ENCODE measurements at regions not wholly inside any gene's neighbourhood (a gene's known extent, or its start where the extent isn't known, plus 50 kb on each side); places are given as distances from the start of the nearest gene placed in this dataset.

GRCh38 chr2:16115881-16116830 is 175.8 kb downstream of the MYCN start:
- no peaks in the 10 kb centered on the region for H3K36me3 Mint-ChIP-seq
- no peak overlapping the region for H3K4me3 Mint-ChIP-seq
- no peak for DNase-seq
- H3K4me1 Mint-ChIP-seq = no peaks in the 10 kb centered on the region
- H3K27ac Mint-ChIP-seq = no peak overlapping the region
- H3K27me3 Mint-ChIP-seq (ENCODE audit: low read depth in 3 of 3) = no peaks in the 10 kb centered on the region
- H3K9me3 Mint-ChIP-seq = peaks cover 0 to 4% (median 0%) of the 10 kb centered on the region in 6 donors

- Mint-ChIP-seq H3K9me3 (peaks cover 0 to 4% (median 0%) of the 10 kb centered on the region in 6 donors), H3K36me3 (no peaks in the 10 kb centered on the region), H3K4me3 (no peak overlapping the region), H3K27me3 (ENCODE audit: low read depth in 3 of 3) (no peaks in the 10 kb centered on the region), H3K27ac (no peak overlapping the region), H3K4me1 (no peaks in the 10 kb centered on the region)
- DNase-seq = no peak
These were observed 174.9 kb downstream of the MYCN start for GRCh38 chr2:16115291-16115690.

DNA sequence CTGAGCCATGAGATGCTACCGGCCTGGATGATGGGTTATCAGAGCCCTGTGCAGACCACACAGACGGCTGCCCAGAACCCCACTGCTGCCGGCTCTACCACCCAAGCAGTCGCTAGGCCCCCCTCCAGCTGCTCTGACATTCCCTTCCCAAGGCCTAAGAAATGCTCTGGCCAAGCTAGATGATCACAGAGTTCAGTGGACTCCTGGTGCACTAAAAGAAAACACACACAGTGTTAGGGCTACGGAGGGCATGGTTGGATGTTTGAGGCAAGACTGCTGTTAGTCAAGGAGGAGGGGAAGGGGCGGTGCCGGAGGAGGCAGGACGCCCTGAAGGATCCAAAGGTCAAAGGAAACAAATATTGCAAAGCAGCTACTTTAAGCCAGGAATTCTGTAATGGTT is 174.5 kb downstream of the MYCN start:
- no peaks in the 10 kb centered on the region for H3K4me1 Mint-ChIP-seq
- H3K27ac Mint-ChIP-seq = no peak overlapping the region
- H3K9me3 Mint-ChIP-seq = peaks cover 0 to 4% (median 0%) of the 10 kb centered on the region in 6 donors
- DNase-seq = no peak
- no peaks in the 10 kb centered on the region for H3K36me3 Mint-ChIP-seq
- no peak overlapping the region for H3K4me3 Mint-ChIP-seq
- H3K27me3 Mint-ChIP-seq (ENCODE audit: low read depth in 3 of 3) = no peaks in the 10 kb centered on the region

DNA sequence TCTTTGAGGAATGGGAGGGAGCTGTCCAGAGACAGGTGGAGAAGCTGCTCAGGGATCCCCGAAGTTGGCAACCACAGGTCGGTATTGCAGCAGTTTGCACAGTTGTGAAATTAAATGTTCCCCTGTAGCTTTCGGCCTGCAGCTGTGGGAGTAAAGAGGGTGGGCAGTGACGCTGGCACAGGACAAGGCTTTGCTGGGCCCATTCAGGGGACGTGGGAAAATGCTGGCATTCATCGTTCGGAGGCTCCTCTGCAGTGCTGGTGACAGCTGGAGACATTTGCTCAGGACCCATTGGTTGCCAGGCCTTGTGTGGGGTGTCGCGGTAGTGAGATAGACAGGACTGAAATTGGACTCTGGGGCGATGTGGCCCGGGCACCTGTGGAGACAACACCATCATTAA is 173.7 kb downstream of the MYCN start:
- Mint-ChIP-seq H3K27ac (no peak overlapping the region), H3K27me3 (ENCODE audit: low read depth in 3 of 3) (no peaks in the 10 kb centered on the region), H3K4me3 (no peak overlapping the region), H3K36me3 (no peaks in the 10 kb centered on the region), H3K4me1 (no peaks in the 10 kb centered on the region), H3K9me3 (peaks cover 0 to 4% (median 0%) of the 10 kb centered on the region in 6 donors)
- DNase-seq = no peak

- no peak for DNase-seq
- Mint-ChIP-seq H3K36me3 (no peaks in the 10 kb centered on the region), H3K9me3 (peaks cover 0 to 4% (median 0%) of the 10 kb centered on the region in 6 donors), H3K27me3 (ENCODE audit: low read depth in 3 of 3) (no peaks in the 10 kb centered on the region), H3K4me3 (no peak overlapping the region), H3K27ac (no peak overlapping the region), H3K4me1 (no peaks in the 10 kb centered on the region)
These were observed 173.2 kb downstream of the MYCN start for GRCh38 chr2:16113568-16113967.

GRCh38 chr2:16112972-16113560 is 172.7 kb downstream of the MYCN start:
- H3K27ac Mint-ChIP-seq = no peak overlapping the region
- H3K9me3 Mint-ChIP-seq = peaks cover 0 to 4% (median 0%) of the 10 kb centered on the region in 6 donors
- H3K36me3 Mint-ChIP-seq = no peaks in the 10 kb centered on the region
- DNase-seq = no peak
- no peaks in the 10 kb centered on the region for H3K4me1 Mint-ChIP-seq
- H3K4me3 Mint-ChIP-seq = no peak overlapping the region
- no peaks in the 10 kb centered on the region for H3K27me3 Mint-ChIP-seq (ENCODE audit: low read depth in 3 of 3)

DNA sequence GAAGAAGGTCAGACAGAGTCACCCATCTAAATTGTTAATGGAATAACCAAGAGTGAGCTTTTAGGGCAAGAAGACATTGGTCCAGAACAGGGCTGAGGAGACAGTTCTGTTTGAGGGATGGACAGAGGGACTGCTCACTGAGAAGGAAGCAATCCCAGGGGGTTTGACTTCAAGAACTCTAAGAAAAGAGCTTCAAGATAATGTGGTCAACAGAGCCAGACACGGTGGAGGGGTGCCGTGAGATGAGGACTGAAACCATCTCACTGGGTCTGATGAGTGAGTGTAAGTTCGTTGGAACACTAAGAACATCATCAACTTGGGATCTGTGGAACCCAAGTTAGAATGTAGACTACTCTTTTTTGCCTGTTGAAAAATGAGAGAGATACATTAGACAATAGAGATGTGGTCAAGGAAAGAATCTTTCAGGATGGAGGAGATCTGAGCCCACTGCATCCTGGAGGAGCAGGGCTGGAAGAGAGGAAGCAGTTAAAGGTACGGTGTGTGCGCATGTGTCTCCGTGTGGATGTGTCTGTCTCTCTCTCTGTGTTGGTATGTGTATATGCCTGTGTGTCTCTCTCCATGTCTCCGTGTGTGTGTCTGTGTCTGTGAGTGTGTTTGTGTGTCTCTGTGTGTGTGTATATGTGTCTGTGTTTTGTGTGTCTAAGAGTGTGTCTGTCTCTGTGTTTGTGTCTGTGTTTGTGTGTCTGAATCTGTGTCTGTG is 172.1 kb downstream of the MYCN start:
- no peak overlapping the region for H3K27ac Mint-ChIP-seq
- DNase-seq = no peak
- no peak overlapping the region for H3K4me3 Mint-ChIP-seq

GRCh38 chr2:16111838-16112210 is 171.5 kb downstream of the MYCN start:
- DNase-seq = no peak
- peaks cover 0 to 4% (median 0%) of the 10 kb centered on the region in 6 donors for H3K9me3 Mint-ChIP-seq
- H3K27me3 Mint-ChIP-seq (ENCODE audit: low read depth in 3 of 3) = no peaks in the 10 kb centered on the region
- H3K27ac Mint-ChIP-seq = no peak overlapping the region
- no peaks in the 10 kb centered on the region for H3K36me3 Mint-ChIP-seq
- H3K4me1 Mint-ChIP-seq = no peaks in the 10 kb centered on the region
- no peak overlapping the region for H3K4me3 Mint-ChIP-seq

More for the DNA sequence above, 172.1 kb downstream of the MYCN start:
- Mint-ChIP-seq H3K9me3 (peaks cover 0 to 4% (median 0%) of the 10 kb centered on the region in 6 donors), H3K27me3 (ENCODE audit: low read depth in 3 of 3) (no peaks in the 10 kb centered on the region), H3K4me1 (no peaks in the 10 kb centered on the region), H3K36me3 (no peaks in the 10 kb centered on the region)

- Mint-ChIP-seq H3K27ac (no peak overlapping the region), H3K4me3 (no peak overlapping the region), H3K9me3 (peaks cover 0 to under 1% (median 0%) of the 10 kb centered on the region in 6 donors), H3K4me1 (no peaks in the 10 kb centered on the region), H3K27me3 (ENCODE audit: low read depth in 3 of 3) (no peaks in the 10 kb centered on the region), H3K36me3 (no peaks in the 10 kb centered on the region)
- DNase-seq = no peak
These were observed 169.5 kb downstream of the MYCN start for GRCh38 chr2:16109821-16110310.

GRCh38 chr2:16109368-16109820 is 169.0 kb downstream of the MYCN start:
- no peak for DNase-seq
- H3K27ac Mint-ChIP-seq = no peak overlapping the region
- no peak overlapping the region for H3K4me3 Mint-ChIP-seq
- H3K9me3 Mint-ChIP-seq = no peaks in the 10 kb centered on the region
- H3K36me3 Mint-ChIP-seq = no peaks in the 10 kb centered on the region
- no peaks in the 10 kb centered on the region for H3K27me3 Mint-ChIP-seq (ENCODE audit: low read depth in 3 of 3)
- no peaks in the 10 kb centered on the region for H3K4me1 Mint-ChIP-seq

DNA sequence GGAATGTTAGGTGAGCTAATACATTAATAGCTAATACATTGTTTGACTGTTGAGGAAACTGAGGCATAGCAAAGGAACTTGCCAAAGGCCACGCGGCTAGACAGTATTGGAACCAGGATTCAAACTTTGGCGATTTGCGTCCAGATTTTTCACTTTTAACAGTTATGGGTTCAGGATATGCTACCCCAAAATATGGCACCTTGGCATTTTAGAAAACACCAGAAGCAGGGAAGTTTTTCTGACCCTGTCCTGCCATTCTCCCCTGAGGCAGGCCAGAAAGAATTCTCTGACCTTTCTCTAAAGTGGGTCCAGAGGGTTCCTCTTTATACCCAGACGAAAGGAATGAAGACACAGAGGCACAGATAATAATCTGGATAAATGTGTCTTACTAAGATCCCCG is 166.9 kb downstream of the MYCN start:
- H3K36me3 Mint-ChIP-seq = no peaks in the 10 kb centered on the region
- H3K9me3 Mint-ChIP-seq = no peaks in the 10 kb centered on the region
- no peak overlapping the region for H3K27ac Mint-ChIP-seq
- H3K27me3 Mint-ChIP-seq (ENCODE audit: low read depth in 3 of 3) = no peaks in the 10 kb centered on the region
- no peak overlapping the region for H3K4me3 Mint-ChIP-seq
- no peak for DNase-seq
- H3K4me1 Mint-ChIP-seq = no peaks in the 10 kb centered on the region

GRCh38 chr2:16106619-16107018 is 166.3 kb downstream of the MYCN start:
- H3K4me3 Mint-ChIP-seq = no peak overlapping the region
- H3K27ac Mint-ChIP-seq = no peak overlapping the region
- H3K36me3 Mint-ChIP-seq = no peaks in the 10 kb centered on the region
- no peaks in the 10 kb centered on the region for H3K9me3 Mint-ChIP-seq
- no peaks in the 10 kb centered on the region for H3K4me1 Mint-ChIP-seq
- no peaks in the 10 kb centered on the region for H3K27me3 Mint-ChIP-seq (ENCODE audit: low read depth in 3 of 3)
- no peak for DNase-seq

DNA sequence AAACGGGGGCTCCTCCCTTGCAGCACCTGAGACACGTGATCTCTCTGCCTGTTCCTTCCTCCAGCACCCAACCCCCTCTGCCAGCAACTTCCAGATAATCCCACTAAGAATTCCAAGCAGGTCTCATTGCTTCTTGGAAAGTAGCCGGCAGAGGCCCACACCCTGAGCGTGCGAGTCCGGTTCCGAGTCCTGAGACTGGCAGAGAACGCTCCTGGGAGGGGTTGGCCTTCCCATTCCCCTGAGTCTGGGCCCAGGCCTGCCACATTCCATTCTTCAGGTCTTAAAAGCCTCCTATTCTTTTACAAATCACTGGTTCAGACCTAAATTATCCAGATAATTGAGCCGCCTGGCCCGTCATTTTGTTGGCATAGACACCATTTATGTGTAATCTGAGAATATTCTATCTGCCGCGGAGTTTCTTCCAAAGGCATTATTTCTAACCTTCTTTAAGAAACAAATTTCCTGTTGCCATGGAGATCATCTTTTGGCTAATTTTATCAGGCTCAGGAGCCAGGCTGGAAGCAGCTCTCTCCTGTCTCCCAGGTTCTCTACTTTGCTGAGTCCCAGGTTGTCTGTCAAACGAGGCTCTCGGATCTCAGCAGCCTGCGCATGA is 165.4 kb downstream of the MYCN start:
- DNase-seq = no peak
- Mint-ChIP-seq H3K36me3 (no peaks in the 10 kb centered on the region), H3K4me1 (no peaks in the 10 kb centered on the region), H3K27ac (no peak overlapping the region), H3K4me3 (no peak overlapping the region), H3K27me3 (ENCODE audit: low read depth in 3 of 3) (no peaks in the 10 kb centered on the region), H3K9me3 (no peaks in the 10 kb centered on the region)
